Fibroblast of pulmonary artery (primary cell): ENCODE measurements at regions not wholly inside any gene's neighbourhood (a gene's known extent, or its start where the extent isn't known, plus 50 kb on each side); places are given as distances from the start of the nearest gene placed in this dataset.

Experiments
- DNase-seq: peaks from one replicate; pipeline ENCODE4 v3.0.0-alpha.2; 2010; ENCODE audit warnings: low read depth
- H3K4me3 ChIP-seq: replicated peaks from 2 replicates; pipeline ENCODE4 v1.5.1; 2011; ENCODE audit warnings: low read depth, mild to moderate bottlenecking, control low read depth, low read length, moderate library complexity
- TF ChIP-seq, protein P1 (sequence below): IDR thresholded peaks from 2 replicates; pipeline ENCODE4 v1.5.1; 2011; ENCODE audit warnings: mild to moderate bottlenecking, control low read depth, low read length, inconsistent platforms; ENCODE audit errors: missing control alignments

DNA sequence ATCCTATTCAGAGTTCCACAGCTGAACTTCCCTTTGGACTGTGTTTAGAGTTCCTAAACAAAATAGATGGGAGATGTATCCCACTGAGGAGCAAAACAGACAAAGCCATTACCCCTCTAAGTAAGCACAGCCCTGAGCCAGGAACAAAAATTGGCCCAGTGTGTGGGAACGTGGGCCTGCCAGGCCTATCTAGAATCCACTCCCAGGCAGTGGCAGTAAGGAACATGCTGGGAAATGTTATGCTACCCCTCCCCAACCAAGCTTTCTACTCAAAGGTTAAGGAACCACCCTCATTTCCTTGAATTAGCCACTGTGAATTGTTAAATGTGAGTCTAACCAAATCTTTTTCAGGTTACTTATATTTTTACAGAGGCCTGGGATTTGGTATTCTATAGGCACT lies 405.1 kb upstream of the PTGER4 start:
- H3K4me3 ChIP-seq: no peak overlapping the region
- DNase-seq: no peak
- TF ChIP-seq, protein P1, sequence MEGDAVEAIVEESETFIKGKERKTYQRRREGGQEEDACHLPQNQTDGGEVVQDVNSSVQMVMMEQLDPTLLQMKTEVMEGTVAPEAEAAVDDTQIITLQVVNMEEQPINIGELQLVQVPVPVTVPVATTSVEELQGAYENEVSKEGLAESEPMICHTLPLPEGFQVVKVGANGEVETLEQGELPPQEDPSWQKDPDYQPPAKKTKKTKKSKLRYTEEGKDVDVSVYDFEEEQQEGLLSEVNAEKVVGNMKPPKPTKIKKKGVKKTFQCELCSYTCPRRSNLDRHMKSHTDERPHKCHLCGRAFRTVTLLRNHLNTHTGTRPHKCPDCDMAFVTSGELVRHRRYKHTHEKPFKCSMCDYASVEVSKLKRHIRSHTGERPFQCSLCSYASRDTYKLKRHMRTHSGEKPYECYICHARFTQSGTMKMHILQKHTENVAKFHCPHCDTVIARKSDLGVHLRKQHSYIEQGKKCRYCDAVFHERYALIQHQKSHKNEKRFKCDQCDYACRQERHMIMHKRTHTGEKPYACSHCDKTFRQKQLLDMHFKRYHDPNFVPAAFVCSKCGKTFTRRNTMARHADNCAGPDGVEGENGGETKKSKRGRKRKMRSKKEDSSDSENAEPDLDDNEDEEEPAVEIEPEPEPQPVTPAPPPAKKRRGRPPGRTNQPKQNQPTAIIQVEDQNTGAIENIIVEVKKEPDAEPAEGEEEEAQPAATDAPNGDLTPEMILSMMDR: no peak

DNA sequence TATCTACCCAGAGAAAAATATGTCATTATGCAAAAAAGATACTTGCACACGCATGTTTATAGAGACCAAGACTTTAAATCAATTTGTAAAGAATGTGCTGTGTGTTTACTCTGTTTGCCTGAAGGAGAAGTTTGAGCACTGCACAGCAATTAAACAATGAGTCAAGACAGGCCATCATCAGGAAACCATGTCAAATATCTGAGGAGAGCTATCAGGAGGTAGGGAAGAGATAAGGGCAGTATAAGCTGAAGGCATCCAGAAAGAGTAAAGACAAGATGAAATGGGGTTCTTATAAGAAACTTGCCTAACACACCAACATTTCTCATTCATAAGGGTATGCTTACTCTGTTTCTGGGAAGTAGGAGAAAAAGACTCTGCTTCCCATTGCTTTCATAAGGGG lies 405.8 kb upstream of the PTGER4 start:
- TF ChIP-seq, protein P1: no peak
- H3K4me3 ChIP-seq: no peak overlapping the region
- no peak for DNase-seq

DNA sequence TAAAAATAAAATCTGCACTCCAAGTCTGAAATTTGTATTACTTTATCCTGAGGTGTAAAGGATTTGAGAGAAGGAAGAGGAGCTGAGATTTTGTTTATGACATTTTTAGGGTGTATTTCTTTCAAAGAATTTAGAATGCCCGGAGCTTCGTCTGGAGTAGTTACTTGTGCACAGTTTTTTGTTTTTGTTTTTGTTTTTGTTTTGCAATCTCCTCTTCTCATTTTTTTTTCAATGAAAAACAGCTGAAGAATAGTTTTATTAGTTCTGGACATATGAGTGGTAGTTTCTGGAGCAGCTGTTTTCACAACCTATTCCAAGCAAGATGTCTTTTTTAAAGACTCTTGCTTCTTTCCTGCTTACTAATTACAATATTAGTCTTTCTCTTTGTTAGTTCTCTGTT lies 408.2 kb upstream of the PTGER4 start:
- TF ChIP-seq, protein P1: no peak
- no peak for DNase-seq
- no peak overlapping the region for H3K4me3 ChIP-seq

DNA sequence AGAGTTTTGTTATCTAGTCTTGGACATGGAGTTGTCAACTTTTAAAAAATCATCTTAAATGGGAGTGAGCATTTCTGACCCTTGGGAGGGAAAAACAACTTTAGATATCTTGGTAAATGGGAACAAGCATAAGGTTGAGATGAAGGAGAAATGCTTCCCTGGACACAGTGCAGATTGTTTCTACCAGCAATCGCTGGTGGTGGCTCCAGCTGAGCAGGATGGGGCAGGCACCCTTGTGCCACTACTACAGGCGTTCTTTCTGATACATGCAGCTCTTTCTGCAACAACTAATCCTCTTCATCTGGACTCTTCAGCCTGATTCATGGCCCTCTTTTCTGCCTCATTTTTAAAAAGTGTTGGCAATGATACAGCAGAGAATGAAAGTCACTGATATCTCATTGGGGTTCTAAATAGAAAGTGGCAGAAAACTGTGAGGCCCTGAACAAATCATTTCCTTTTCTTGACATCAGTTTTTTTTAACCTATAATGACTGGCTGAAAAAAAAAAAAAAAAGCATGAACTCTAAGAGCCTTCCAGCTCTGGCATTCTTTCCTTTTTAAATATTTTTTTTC lies 409.4 kb upstream of the PTGER4 start:
- no peak for DNase-seq
- H3K4me3 ChIP-seq: no peak overlapping the region
- TF ChIP-seq, protein P1: no peak

DNA sequence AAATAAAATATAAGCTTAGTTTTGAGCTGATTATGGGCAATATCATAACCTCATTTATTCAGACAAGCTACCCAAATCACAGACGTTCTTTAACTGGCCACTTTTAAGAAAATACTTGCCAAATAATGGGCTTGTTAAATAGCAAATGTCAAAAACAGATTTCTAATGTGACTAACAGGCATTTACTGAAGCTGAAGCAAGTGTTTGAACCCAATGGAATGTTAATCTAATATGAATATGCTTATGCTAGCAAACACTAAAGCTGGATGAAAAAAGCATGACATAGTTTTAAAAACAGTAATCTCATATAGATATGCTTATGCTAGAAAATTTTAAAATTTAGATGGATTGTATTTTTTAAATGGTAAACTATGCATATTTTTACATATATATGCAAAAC lies 411.6 kb upstream of the PTGER4 start:
- no peak overlapping the region for H3K4me3 ChIP-seq
- DNase-seq: no peak
- TF ChIP-seq, protein P1: no peak

DNA sequence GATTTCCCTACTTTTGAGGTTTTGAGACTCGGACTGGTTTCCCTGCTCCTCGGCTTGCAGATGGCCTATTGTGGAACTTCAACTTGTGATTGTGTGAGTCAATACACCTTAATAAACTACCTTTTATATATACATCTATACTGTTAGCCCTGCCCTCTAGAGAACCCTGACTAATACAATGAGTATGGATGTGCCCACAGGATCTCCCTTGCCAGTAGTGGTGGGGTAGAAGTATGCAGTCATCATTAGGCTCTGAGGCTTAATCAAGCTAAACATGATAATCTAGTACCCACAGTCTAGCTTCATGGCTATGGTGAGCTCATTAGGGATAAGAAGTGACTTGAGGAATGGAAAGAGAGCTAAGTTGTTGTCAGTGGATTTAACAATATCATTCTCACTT lies 412.8 kb upstream of the PTGER4 start:
- TF ChIP-seq, protein P1: no peak
- no peak for DNase-seq
- no peak overlapping the region for H3K4me3 ChIP-seq

DNA sequence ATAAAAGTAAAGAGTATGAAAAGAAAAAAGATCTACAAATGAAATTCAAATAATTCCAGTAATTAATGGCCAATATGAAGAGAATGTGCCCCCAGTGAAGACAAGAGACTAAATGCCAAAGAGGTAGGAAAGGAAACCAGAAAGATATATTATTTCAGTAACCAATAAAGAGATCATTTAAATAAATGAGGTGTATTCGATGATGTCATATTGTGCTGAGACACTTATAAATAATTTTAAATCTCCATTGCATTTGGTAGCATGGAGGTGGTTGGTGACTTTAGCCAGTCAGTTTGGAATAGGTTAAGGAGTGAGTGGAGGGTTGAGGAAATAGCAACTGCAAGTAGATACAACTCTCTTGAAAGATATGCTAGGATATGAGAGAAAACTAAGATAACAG lies 417.7 kb upstream of the PTGER4 start:
- DNase-seq: no peak
- TF ChIP-seq, protein P1: no peak
- no peak overlapping the region for H3K4me3 ChIP-seq
